Liver (tissue), 8 donors: ENCODE measurements at regions not wholly inside any gene's neighbourhood (a gene's known extent, or its start where the extent isn't known, plus 50 kb on each side); places are given as distances from the start of the nearest gene placed in this dataset.

Source experiments
- DNase-seq: peaks from one replicate; pipeline ENCODE4 v3.0.0-alpha.2; 2017; ENCODE audit warnings: low spot score
- H3K27ac ChIP-seq, 2 donors: one replicate each; pipeline ENCODE4 v1.7.0; 2013; ENCODE audit warnings: inconsistent platforms in 2 of 2, low read length in 2 of 2, control low read depth in 1 of 2, low read depth in 1 of 2, mild to moderate bottlenecking in 1 of 2
- H3K27me3 ChIP-seq, 4 donors: one replicate each; pipeline versions ENCODE4 v1.6.1 to v1.7.0; 2013; ENCODE audit warnings: low read length in 3 of 4, inconsistent platforms in 1 of 4, mild to moderate bottlenecking in 1 of 4, moderate library complexity in 1 of 4; ENCODE audit not compliant: control insufficient read depth in 4 of 4, insufficient read depth in 4 of 4
- H3K36me3 ChIP-seq, 4 donors: one replicate each; pipeline versions ENCODE4 v1.6.1 to v1.7.0; 2013; ENCODE audit warnings: low read length in 3 of 4, mild to moderate bottlenecking in 3 of 4, low read depth in 1 of 4, moderate library complexity in 1 of 4; ENCODE audit not compliant: control insufficient read depth in 4 of 4, insufficient read depth in 3 of 4
- H3K4me1 ChIP-seq, 4 donors: one replicate each; pipeline versions ENCODE4 v1.6.1 to v1.7.0; 2013; ENCODE audit warnings: low read length in 3 of 4, mild to moderate bottlenecking in 3 of 4, moderate library complexity in 1 of 4; ENCODE audit not compliant: control insufficient read depth in 4 of 4, insufficient read depth in 4 of 4
- H3K4me3 ChIP-seq, 3 donors: one replicate each; pipeline versions ENCODE4 v1.6.1 to v1.7.0; 2013; ENCODE audit warnings: low read length in 3 of 3, control low read depth in 1 of 3, low read depth in 1 of 3, mild to moderate bottlenecking in 1 of 3
- H3K9ac ChIP-seq, 2 donors: one replicate each; pipeline ENCODE4 v1.7.0; 2013; ENCODE audit warnings: low read length in 2 of 2, mild to moderate bottlenecking in 2 of 2, moderate library complexity in 2 of 2, control low read depth in 1 of 2, low read depth in 1 of 2
- H3K9me3 ChIP-seq, 4 donors: one replicate each; pipeline versions ENCODE4 v1.6.1 to v1.7.0; 2013; ENCODE audit warnings: low read length in 3 of 4; ENCODE audit not compliant: control insufficient read depth in 4 of 4
- ATF3 ChIP-seq: IDR thresholded peaks from 2 replicates; pipeline ENCODE4 v1.6.1; 2016; ENCODE audit warnings: antibody characterized with exemption
- CTCF ChIP-seq: fragments of 150-350 bp; IDR thresholded peaks from 2 replicates; pipeline ENCODE4 v1.5.1; 2017; ENCODE audit warnings: improper control_type of control experiment, low read depth, low read length; ENCODE audit not compliant: missing input control
- EGR1 ChIP-seq, 2 donors: IDR thresholded peaks; 2 replicates each; pipeline ENCODE4 v1.6.1; 2016 to 2018; ENCODE audit warnings: antibody characterized with exemption in 2 of 2, low read depth in 2 of 2
- FOXA1 ChIP-seq: IDR thresholded peaks from 2 replicates; pipeline ENCODE4 v1.6.1; 2016; ENCODE audit warnings: antibody characterized with exemption
- FOXA2 ChIP-seq: IDR thresholded peaks from 2 replicates; pipeline ENCODE4 v1.6.1; 2016; ENCODE audit warnings: antibody characterized with exemption
- GABPA ChIP-seq, 2 donors: IDR thresholded peaks in 1 of 2; conservative IDR thresholded peaks in 1 of 2; 2 replicates each; pipeline ENCODE4 v1.6.1; 2016; ENCODE audit warnings: antibody characterized with exemption in 2 of 2, mild to moderate bottlenecking in 1 of 2, moderate library complexity in 1 of 2
- HNF4A ChIP-seq, 2 donors: conservative IDR thresholded peaks; 2 replicates each; pipeline ENCODE4 v1.6.1; 2016; ENCODE audit warnings: antibody characterized with exemption in 2 of 2, mild to moderate bottlenecking in 2 of 2
- HNF4G ChIP-seq: IDR thresholded peaks from 2 replicates; pipeline ENCODE4 v1.6.1; 2016; ENCODE audit warnings: antibody characterized with exemption
- JUND ChIP-seq, 2 donors: IDR thresholded peaks; 2 replicates each; pipeline ENCODE4 v1.6.1; 2016; ENCODE audit warnings: antibody characterized with exemption in 2 of 2
- NR2F2 ChIP-seq: IDR thresholded peaks from 2 replicates; pipeline ENCODE4 v1.6.1; 2016; ENCODE audit warnings: antibody characterized with exemption
- RAD21 ChIP-seq, 2 donors: IDR thresholded peaks; 2 replicates each; pipeline ENCODE4 v1.6.1; 2016; ENCODE audit warnings: antibody characterized with exemption in 2 of 2, mild to moderate bottlenecking in 2 of 2
- RXRA ChIP-seq, 2 donors: IDR thresholded peaks; 2 replicates each; pipeline ENCODE4 v1.6.1; 2017 to 2018; ENCODE audit warnings: antibody characterized with exemption in 2 of 2, mild to moderate bottlenecking in 1 of 2
- SP1 ChIP-seq: IDR thresholded peaks from 2 replicates; pipeline ENCODE4 v1.6.1; 2018; ENCODE audit warnings: antibody characterized with exemption, mild to moderate bottlenecking
- TAF1 ChIP-seq: conservative IDR thresholded peaks from 2 replicates; pipeline ENCODE4 v1.6.1; 2016; ENCODE audit warnings: antibody characterized with exemption, mild to moderate bottlenecking
- YY1 ChIP-seq: IDR thresholded peaks from 2 replicates; pipeline ENCODE4 v1.6.1; 2016; ENCODE audit warnings: antibody characterized with exemption, mild to moderate bottlenecking
- ZBTB33 ChIP-seq: IDR thresholded peaks from 2 replicates; pipeline ENCODE4 v1.6.1; 2016; ENCODE audit warnings: antibody characterized with exemption
- WGBS: extraction: QIAGEN DNeasy Blood & Tissue Kit; methylation state at CpG from one replicate; pipeline ENCODE4 v1.1.7; 2013; 5-methylcytosine and 5-hydroxymethylcytosine counted together
- TF ChIP-seq, protein P1 (sequence below): IDR thresholded peaks from 2 replicates; pipeline ENCODE4 v1.6.1; 2016; ENCODE audit warnings: antibody characterized with exemption
- TF ChIP-seq, protein P2 (sequence below): IDR thresholded peaks from 2 replicates; pipeline ENCODE4 v1.6.1; 2016; ENCODE audit warnings: antibody characterized with exemption, mild to moderate bottlenecking
- donor health status: healthy.
- donor health status: healthy.
- donor health status: healthy.
- donor health status: healthy.
- donor health status: healthy.

- Histone ChIP-seq H3K27ac (no peak overlapping the region), H3K4me1 (peaks cover 0 to 9% (median 4%) of the 10 kb centered on the region in 4 donors), H3K9ac (no peak overlapping the region), H3K36me3 (no peaks in the 10 kb centered on the region), H3K27me3 (no peaks in the 10 kb centered on the region), H3K9me3 (peaks cover 0 to under 1% (median 0%) of the 10 kb centered on the region in 4 donors), H3K4me3 (no peak overlapping the region)
- TF ChIP-seq CTCF (no peak), YY1 (no peak), TAF1 (no peak), ATF3 (no peak), RXRA (IDR thresholded peaks at IDR 0.05) (no peak), RAD21 (IDR thresholded peaks at IDR 0.05) (no peak), GABPA (IDR thresholded peaks at IDR 0.05 in 1 of 2, conservative IDR thresholded peaks at IDR 0.05 in 1 of 2) (no peak), JUND (IDR thresholded peaks at IDR 0.05) (no peak), FOXA2 (no peak), EGR1 (IDR thresholded peaks at IDR 0.05; ENCODE audit: low read depth in 2 of 2) (no peak), ZBTB33 (no peak), HNF4A (conservative IDR thresholded peaks at IDR 0.05) (no peak), SP1 (no peak), NR2F2 (no peak), HNF4G (no peak), FOXA1 (no peak)
- TF ChIP-seq, protein P1, sequence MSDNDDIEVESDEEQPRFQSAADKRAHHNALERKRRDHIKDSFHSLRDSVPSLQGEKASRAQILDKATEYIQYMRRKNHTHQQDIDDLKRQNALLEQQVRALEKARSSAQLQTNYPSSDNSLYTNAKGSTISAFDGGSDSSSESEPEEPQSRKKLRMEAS, result no peak
- TF ChIP-seq, protein P2, sequence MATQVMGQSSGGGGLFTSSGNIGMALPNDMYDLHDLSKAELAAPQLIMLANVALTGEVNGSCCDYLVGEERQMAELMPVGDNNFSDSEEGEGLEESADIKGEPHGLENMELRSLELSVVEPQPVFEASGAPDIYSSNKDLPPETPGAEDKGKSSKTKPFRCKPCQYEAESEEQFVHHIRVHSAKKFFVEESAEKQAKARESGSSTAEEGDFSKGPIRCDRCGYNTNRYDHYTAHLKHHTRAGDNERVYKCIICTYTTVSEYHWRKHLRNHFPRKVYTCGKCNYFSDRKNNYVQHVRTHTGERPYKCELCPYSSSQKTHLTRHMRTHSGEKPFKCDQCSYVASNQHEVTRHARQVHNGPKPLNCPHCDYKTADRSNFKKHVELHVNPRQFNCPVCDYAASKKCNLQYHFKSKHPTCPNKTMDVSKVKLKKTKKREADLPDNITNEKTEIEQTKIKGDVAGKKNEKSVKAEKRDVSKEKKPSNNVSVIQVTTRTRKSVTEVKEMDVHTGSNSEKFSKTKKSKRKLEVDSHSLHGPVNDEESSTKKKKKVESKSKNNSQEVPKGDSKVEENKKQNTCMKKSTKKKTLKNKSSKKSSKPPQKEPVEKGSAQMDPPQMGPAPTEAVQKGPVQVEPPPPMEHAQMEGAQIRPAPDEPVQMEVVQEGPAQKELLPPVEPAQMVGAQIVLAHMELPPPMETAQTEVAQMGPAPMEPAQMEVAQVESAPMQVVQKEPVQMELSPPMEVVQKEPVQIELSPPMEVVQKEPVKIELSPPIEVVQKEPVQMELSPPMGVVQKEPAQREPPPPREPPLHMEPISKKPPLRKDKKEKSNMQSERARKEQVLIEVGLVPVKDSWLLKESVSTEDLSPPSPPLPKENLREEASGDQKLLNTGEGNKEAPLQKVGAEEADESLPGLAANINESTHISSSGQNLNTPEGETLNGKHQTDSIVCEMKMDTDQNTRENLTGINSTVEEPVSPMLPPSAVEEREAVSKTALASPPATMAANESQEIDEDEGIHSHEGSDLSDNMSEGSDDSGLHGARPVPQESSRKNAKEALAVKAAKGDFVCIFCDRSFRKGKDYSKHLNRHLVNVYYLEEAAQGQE, result no peak
- WGBS, result 81% methylated on average over 8 of the region's 8 CpGs
- DNase-seq, result no peak
Observed at GRCh38 chr5:54746346-54746745, 228.8 kb downstream of the SNX18 start.
